OCI-LY3 (cell line): ENCODE measurements at regions not wholly inside any gene's neighbourhood (a gene's known extent, or its start where the extent isn't known, plus 50 kb on each side); places are given as distances from the start of the nearest gene placed in this dataset.

Experiments
- H2AFZ ChIP-seq: fragments of 200-600, 300-600 bp; shearing (Covaris generic); 2 replicates; pipeline ENCODE4 v1.6.0; 2014; ENCODE audit warnings: antibody characterized with exemption, low read depth, low read length
- H3K27ac ChIP-seq: fragments of 200-600, 300-600 bp; sonication (generic); 2 replicates; pipeline ENCODE4 v1.5.1; 2014; ENCODE audit warnings: mild to moderate bottlenecking, low read length, moderate library complexity, mixed read lengths
- H3K27me3 ChIP-seq: fragments of 200-600, 300-600 bp; sonication (generic); 2 replicates; pipeline ENCODE4 v1.6.1; 2014; ENCODE audit warnings: low read depth, low read length, mixed read lengths
- H3K36me3 ChIP-seq: fragments of 200-600, 300-600 bp; sonication (generic); replicated peaks from 2 replicates; pipeline ENCODE3; 2014; ENCODE audit warnings: low read depth, low read length, mixed read lengths
- H3K4me1 ChIP-seq: fragments of 300-600, 200-600 bp; sonication (generic); 2 replicates; pipeline ENCODE4 v1.6.1; 2014; ENCODE audit warnings: low read length, mixed read lengths
- H3K4me2 ChIP-seq: fragments of 200-600, 300-600 bp; sonication (generic); 2 replicates; pipeline ENCODE4 v1.6.1; 2014; ENCODE audit warnings: low read length, mixed read lengths
- H3K4me3 ChIP-seq: fragments of 300-600, 200-600 bp; sonication (generic); 2 replicates; pipeline ENCODE4 v1.5.1; 2014; ENCODE audit warnings: antibody characterized with exemption, mild to moderate bottlenecking, low read length, moderate library complexity
- H3K79me2 ChIP-seq: fragments of 300-600, 200-600 bp; shearing (Covaris generic); 2 replicates; pipeline ENCODE4 v1.6.1; 2014; ENCODE audit warnings: mild to moderate bottlenecking, low read length, mixed read lengths
- H3K9ac ChIP-seq: fragments of 300-600, 200-600 bp; shearing (Covaris generic); 2 replicates; pipeline ENCODE4 v1.6.0; 2014; ENCODE audit warnings: mild to moderate bottlenecking, low read length, moderate library complexity
- H3K9me3 ChIP-seq: fragments of 200-600, 300-600 bp; shearing (Covaris generic); 2 replicates; pipeline ENCODE4 v1.6.1; 2014; ENCODE audit warnings: low read length, mixed read lengths; ENCODE audit not compliant: insufficient read depth
- H4K20me1 ChIP-seq: fragments of 200-600, 300-600 bp; sonication (generic); 2 replicates; pipeline ENCODE4 v1.6.1; 2016; ENCODE audit warnings: low read length, mixed read lengths; ENCODE audit not compliant: insufficient read depth
- EZH2phosphoT487 ChIP-seq: fragments of 200-600 bp; shearing (Covaris generic); IDR thresholded peaks from 2 replicates; pipeline ENCODE4 v1.6.1; 2018; ENCODE audit warnings: antibody characterized with exemption, mixed run types, low read depth
- TF ChIP-seq, protein P1 (sequence below): fragments of 200-600, 300-600 bp; sonication (generic); IDR thresholded peaks from 2 replicates; pipeline ENCODE4 v1.5.1; 2014; ENCODE audit warnings: antibody characterized with exemption, low read length, low read depth

- TF ChIP-seq, protein P1, sequence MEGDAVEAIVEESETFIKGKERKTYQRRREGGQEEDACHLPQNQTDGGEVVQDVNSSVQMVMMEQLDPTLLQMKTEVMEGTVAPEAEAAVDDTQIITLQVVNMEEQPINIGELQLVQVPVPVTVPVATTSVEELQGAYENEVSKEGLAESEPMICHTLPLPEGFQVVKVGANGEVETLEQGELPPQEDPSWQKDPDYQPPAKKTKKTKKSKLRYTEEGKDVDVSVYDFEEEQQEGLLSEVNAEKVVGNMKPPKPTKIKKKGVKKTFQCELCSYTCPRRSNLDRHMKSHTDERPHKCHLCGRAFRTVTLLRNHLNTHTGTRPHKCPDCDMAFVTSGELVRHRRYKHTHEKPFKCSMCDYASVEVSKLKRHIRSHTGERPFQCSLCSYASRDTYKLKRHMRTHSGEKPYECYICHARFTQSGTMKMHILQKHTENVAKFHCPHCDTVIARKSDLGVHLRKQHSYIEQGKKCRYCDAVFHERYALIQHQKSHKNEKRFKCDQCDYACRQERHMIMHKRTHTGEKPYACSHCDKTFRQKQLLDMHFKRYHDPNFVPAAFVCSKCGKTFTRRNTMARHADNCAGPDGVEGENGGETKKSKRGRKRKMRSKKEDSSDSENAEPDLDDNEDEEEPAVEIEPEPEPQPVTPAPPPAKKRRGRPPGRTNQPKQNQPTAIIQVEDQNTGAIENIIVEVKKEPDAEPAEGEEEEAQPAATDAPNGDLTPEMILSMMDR = no peak
- no peak for TF ChIP-seq EZH2phosphoT487
- Histone ChIP-seq H3K27me3 (no peaks in the 10 kb centered on the region), H3K4me2 (no peak overlapping the region), H3K36me3 (no peaks in the 10 kb centered on the region), H3K79me2 (no peaks in the 10 kb centered on the region), H4K20me1 (no peaks in the 10 kb centered on the region), H3K4me3 (no peak overlapping the region), H3K4me1 (no peaks in the 10 kb centered on the region), H2AFZ (no peak overlapping the region), H3K9me3 (no peaks in the 10 kb centered on the region), H3K9ac (no peak overlapping the region), H3K27ac (no peak overlapping the region)
Measured at GRCh38 chr3:19093084-19093483, 55.2 kb upstream of the KCNH8 start.

GRCh38 chr3:19077388-19077787 is 70.9 kb upstream of the KCNH8 start:
- no peaks in the 10 kb centered on the region for H3K79me2 ChIP-seq
- H3K4me3 ChIP-seq = no peak overlapping the region
- no peak overlapping the region for H3K27ac ChIP-seq
- no peaks in the 10 kb centered on the region for H3K4me1 ChIP-seq
- H3K27me3 ChIP-seq = no peaks in the 10 kb centered on the region
- TF ChIP-seq, protein P1 = no peak
- TF ChIP-seq EZH2phosphoT487 = no peak
- no peak overlapping the region for H2AFZ ChIP-seq
- no peak overlapping the region for H3K4me2 ChIP-seq
- H4K20me1 ChIP-seq = no peaks in the 10 kb centered on the region
- no peaks in the 10 kb centered on the region for H3K36me3 ChIP-seq
- H3K9me3 ChIP-seq = no peaks in the 10 kb centered on the region
- H3K9ac ChIP-seq = no peak overlapping the region

DNA sequence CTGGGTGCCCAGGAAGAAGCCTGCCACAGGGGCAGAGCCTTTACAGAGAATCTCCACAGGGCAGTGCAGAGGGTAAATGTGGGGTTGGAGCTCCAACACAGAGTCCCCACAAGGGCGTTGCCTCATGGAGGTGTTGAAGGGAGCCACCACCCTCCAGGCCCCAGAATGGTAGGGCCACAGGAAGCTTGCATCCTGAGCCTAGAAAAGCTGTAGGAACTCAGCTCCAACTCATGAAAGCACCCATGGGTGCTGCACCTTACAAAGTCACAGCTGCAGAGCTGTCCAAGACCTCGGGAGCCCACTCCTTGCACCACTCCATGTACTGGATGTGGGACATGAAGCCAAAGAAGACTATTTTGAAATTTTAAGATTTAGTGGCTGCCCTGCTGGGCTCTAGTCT is 73.3 kb upstream of the KCNH8 start:
- Histone ChIP-seq H3K4me2 (no peak overlapping the region), H3K9ac (no peak overlapping the region), H3K27me3 (no peaks in the 10 kb centered on the region), H3K36me3 (no peaks in the 10 kb centered on the region), H3K27ac (no peak overlapping the region), H3K79me2 (no peaks in the 10 kb centered on the region), H3K4me1 (no peaks in the 10 kb centered on the region), H2AFZ (no peak overlapping the region), H3K9me3 (no peaks in the 10 kb centered on the region), H3K4me3 (no peak overlapping the region), H4K20me1 (no peaks in the 10 kb centered on the region)
- TF ChIP-seq, protein P1 = no peak
- no peak for TF ChIP-seq EZH2phosphoT487

- H3K4me1 ChIP-seq = no peaks in the 10 kb centered on the region
- TF ChIP-seq, protein P1 = no peak
- no peak for TF ChIP-seq EZH2phosphoT487
- H3K4me2 ChIP-seq = no peak overlapping the region
- no peak overlapping the region for H3K9ac ChIP-seq
- H3K9me3 ChIP-seq = no peaks in the 10 kb centered on the region
- H3K79me2 ChIP-seq = no peaks in the 10 kb centered on the region
- H3K27ac ChIP-seq = no peak overlapping the region
- H3K27me3 ChIP-seq = no peaks in the 10 kb centered on the region
- no peaks in the 10 kb centered on the region for H4K20me1 ChIP-seq
- no peak overlapping the region for H2AFZ ChIP-seq
- no peak overlapping the region for H3K4me3 ChIP-seq
- no peaks in the 10 kb centered on the region for H3K36me3 ChIP-seq
Measured at GRCh38 chr3:19074257-19074900, 73.9 kb upstream of the KCNH8 start.
